T47D (cell line): ENCODE measurements at regions not wholly inside any gene's neighbourhood (a gene's known extent, or its start where the extent isn't known, plus 50 kb on each side); places are given as distances from the start of the nearest gene placed in this dataset.

Experiments
- DNase-seq, 2 experiments: peaks; one replicate each; pipeline versions ENCODE4 v3.0.0 to v3.0.0-alpha.2; 2011 to 2012; ENCODE audit warnings: low read depth in 1 of 2, low spot score in 1 of 2
- JUND ChIP-seq: IDR thresholded peaks from 2 replicates; pipeline ENCODE4 v1.6.1; 2012; ENCODE audit warnings: low read depth
- in situ Hi-C: cut with HindIII; loops from 2 replicates; pipeline ENCODE4 v1.10.0; 2016; ENCODE audit warnings: low sequenced_read_pairs, low pct_unique_long_range_greater_than_20kb

- TF ChIP-seq JUND, result no peak
- in situ Hi-C loops, result no loop called here
Observed at GRCh38 chr18:47737956-47738355, 192.5 kb downstream of the SMAD2 start.

GRCh38 chr18:47737198-47737830, 193.1 kb downstream of the SMAD2 start:
- no peak for DNase-seq
- in situ Hi-C loops, result no loop called here
- TF ChIP-seq JUND, result no peak

More at GRCh38 chr18:47737956-47738355, 192.5 kb downstream of the SMAD2 start:
- no peak for DNase-seq

- TF ChIP-seq JUND, result no peak
- in situ Hi-C loops, result no loop called here
Observed at GRCh38 chr18:47736376-47737140, 193.9 kb downstream of the SMAD2 start.

GRCh38 chr18:47735041-47735702, 195.3 kb downstream of the SMAD2 start:
- in situ Hi-C loops, result no loop called here
- TF ChIP-seq JUND, result no peak
- no peak for DNase-seq

More at GRCh38 chr18:47736376-47737140, 193.9 kb downstream of the SMAD2 start:
- no peak for DNase-seq

- in situ Hi-C loops, result no loop called here
- no peak for DNase-seq
- no peak for TF ChIP-seq JUND
Observed at GRCh38 chr18:47731276-47731675, 199.2 kb downstream of the SMAD2 start.

- in situ Hi-C loops, result no loop called here
- DNase-seq, result no peak
- TF ChIP-seq JUND, result no peak
Observed at GRCh38 chr18:47730795-47731194, 199.7 kb downstream of the SMAD2 start.

- in situ Hi-C loops, result no loop called here
- DNase-seq, result no peak
- no peak for TF ChIP-seq JUND
Observed at GRCh38 chr18:47729356-47729755, 201.1 kb downstream of the SMAD2 start.

GRCh38 chr18:47728921-47729320, 201.5 kb downstream of the SMAD2 start:
- TF ChIP-seq JUND, result no peak
- DNase-seq, result no peak
- in situ Hi-C loops, result no loop called here

GRCh38 chr18:47727409-47727808, 203.1 kb downstream of the SMAD2 start:
- in situ Hi-C loops, result no loop called here
- DNase-seq, result no peak
- TF ChIP-seq JUND, result no peak

GRCh38 chr18:47726550-47726949, 203.9 kb downstream of the SMAD2 start:
- DNase-seq, result no peak
- in situ Hi-C loops, result no loop called here
- TF ChIP-seq JUND, result no peak

GRCh38 chr18:47725656-47726055, 204.8 kb downstream of the SMAD2 start:
- TF ChIP-seq JUND, result no peak
- in situ Hi-C loops, result no loop called here
- no peak for DNase-seq

- DNase-seq, result peak in 1 of 2 experiments; percentile 7
- in situ Hi-C loops, result no loop called here
- no peak for TF ChIP-seq JUND
Observed at GRCh38 chr18:47724186-47724975, 206.1 kb downstream of the SMAD2 start.
